Keratinocyte (primary cell): ENCODE measurements at regions not wholly inside any gene's neighbourhood (a gene's known extent, or its start where the extent isn't known, plus 50 kb on each side); places are given as distances from the start of the nearest gene placed in this dataset.

Experiments used
- EZH2 ChIP-seq: IDR thresholded peaks from one replicate; pipeline ENCODE4 v1.6.1; 2012; ENCODE audit warnings: inconsistent platforms, mild to moderate bottlenecking, low read length, moderate library complexity
- TF ChIP-seq, protein P1 (sequence below), 3 experiments: IDR thresholded peaks in 1 of 3; conservative IDR thresholded peaks in 1 of 3; optimal IDR thresholded peaks in 1 of 3; 2 replicates in 2 of 3; 3 replicates in 1 of 3; pipeline versions ENCODE3 to v1.5.1; 2011; ENCODE audit warnings: low read length in 3 of 3, mild to moderate bottlenecking in 3 of 3, moderate library complexity in 2 of 3, control low read depth in 1 of 3, inconsistent platforms in 1 of 3; ENCODE audit not compliant: insufficient read depth in 2 of 3; ENCODE audit errors: extremely low read depth in 1 of 3

DNA sequence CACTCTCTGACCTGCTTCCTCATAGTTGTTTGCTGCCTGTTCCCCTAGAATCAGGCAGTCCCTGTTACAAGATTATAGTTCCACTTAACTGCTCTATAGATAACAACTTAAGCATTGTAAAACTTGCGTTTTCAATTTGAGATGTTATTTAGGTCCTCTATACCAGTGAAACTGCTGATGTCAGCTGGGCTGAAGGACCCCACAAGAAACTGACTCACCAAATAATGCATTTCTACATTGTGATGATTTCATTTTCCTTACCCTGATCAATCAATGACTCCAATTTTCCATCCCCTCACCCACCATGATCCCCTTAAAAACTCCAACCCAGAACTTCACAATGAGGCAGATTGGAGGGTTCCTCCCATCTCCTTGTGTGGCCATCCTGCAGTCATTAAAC, 280.7 kb downstream of the SLITRK1 start:
- TF ChIP-seq, protein P1, sequence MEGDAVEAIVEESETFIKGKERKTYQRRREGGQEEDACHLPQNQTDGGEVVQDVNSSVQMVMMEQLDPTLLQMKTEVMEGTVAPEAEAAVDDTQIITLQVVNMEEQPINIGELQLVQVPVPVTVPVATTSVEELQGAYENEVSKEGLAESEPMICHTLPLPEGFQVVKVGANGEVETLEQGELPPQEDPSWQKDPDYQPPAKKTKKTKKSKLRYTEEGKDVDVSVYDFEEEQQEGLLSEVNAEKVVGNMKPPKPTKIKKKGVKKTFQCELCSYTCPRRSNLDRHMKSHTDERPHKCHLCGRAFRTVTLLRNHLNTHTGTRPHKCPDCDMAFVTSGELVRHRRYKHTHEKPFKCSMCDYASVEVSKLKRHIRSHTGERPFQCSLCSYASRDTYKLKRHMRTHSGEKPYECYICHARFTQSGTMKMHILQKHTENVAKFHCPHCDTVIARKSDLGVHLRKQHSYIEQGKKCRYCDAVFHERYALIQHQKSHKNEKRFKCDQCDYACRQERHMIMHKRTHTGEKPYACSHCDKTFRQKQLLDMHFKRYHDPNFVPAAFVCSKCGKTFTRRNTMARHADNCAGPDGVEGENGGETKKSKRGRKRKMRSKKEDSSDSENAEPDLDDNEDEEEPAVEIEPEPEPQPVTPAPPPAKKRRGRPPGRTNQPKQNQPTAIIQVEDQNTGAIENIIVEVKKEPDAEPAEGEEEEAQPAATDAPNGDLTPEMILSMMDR (optimal IDR thresholded peaks at IDR 0.05 in 1 of 3, IDR thresholded peaks at IDR 0.05 in 1 of 3, conservative IDR thresholded peaks at IDR 0.05 in 1 of 3; ENCODE audit: extremely low read depth in 1 of 3, insufficient read depth in 2 of 3, low read length in 3 of 3), result no peak
- TF ChIP-seq EZH2, result no peak
